ENCODE measurements at regions not wholly inside any gene's neighbourhood (a gene's known extent, or its start where the extent isn't known, plus 50 kb on each side); places are given as distances from the start of the nearest gene placed in this dataset.

- TF ChIP-seq CTCF (conservative IDR thresholded peaks at IDR 0.05; ENCODE audit: low read length) = no peak
- no peak overlapping the region for H3K4me3 ChIP-seq (ENCODE audit: low read length)
- no peak for DNase-seq (ENCODE audit: low read depth)
Measured at GRCh38 chr3:64916192-64916798, 228.5 kb upstream of the ADAMTS9 start.

GRCh38 chr3:64915778-64916177 is 228.0 kb upstream of the ADAMTS9 start:
- H3K4me3 ChIP-seq (ENCODE audit: low read length) = no peak overlapping the region
- TF ChIP-seq CTCF (conservative IDR thresholded peaks at IDR 0.05; ENCODE audit: low read length) = no peak
- peak; percentile 3 for DNase-seq (ENCODE audit: low read depth)

GRCh38 chr3:64913515-64913914 is 225.7 kb upstream of the ADAMTS9 start:
- DNase-seq (ENCODE audit: low read depth) = no peak
- TF ChIP-seq CTCF (conservative IDR thresholded peaks at IDR 0.05; ENCODE audit: low read length) = no peak
- no peak overlapping the region for H3K4me3 ChIP-seq (ENCODE audit: low read length)

GRCh38 chr3:64911138-64911537 is 223.3 kb upstream of the ADAMTS9 start:
- TF ChIP-seq CTCF (conservative IDR thresholded peaks at IDR 0.05; ENCODE audit: low read length) = no peak
- DNase-seq (ENCODE audit: low read depth) = no peak

GRCh38 chr3:64909757-64910467 is 222.1 kb upstream of the ADAMTS9 start:
- no peak for DNase-seq (ENCODE audit: low read depth)
- TF ChIP-seq CTCF (conservative IDR thresholded peaks at IDR 0.05; ENCODE audit: low read length) = no peak
- no peak overlapping the region for H3K4me3 ChIP-seq (ENCODE audit: low read length)

More at GRCh38 chr3:64911138-64911537, 223.3 kb upstream of the ADAMTS9 start:
- H3K4me3 ChIP-seq (ENCODE audit: low read length) = no peak overlapping the region

- TF ChIP-seq CTCF (conservative IDR thresholded peaks at IDR 0.05; ENCODE audit: low read length) = no peak
- DNase-seq (ENCODE audit: low read depth) = no peak
Measured at GRCh38 chr3:64909011-64909410, 221.2 kb upstream of the ADAMTS9 start.

GRCh38 chr3:64908251-64908685 is 220.5 kb upstream of the ADAMTS9 start:
- DNase-seq (ENCODE audit: low read depth) = no peak
- no peak overlapping the region for H3K4me3 ChIP-seq (ENCODE audit: low read length)
- no peak for TF ChIP-seq CTCF (conservative IDR thresholded peaks at IDR 0.05; ENCODE audit: low read length)

More at GRCh38 chr3:64909011-64909410, 221.2 kb upstream of the ADAMTS9 start:
- no peak overlapping the region for H3K4me3 ChIP-seq (ENCODE audit: low read length)

All from AG10803 (cell line).